Neural progenitor cell (in vitro differentiated cells): ENCODE measurements at regions not wholly inside any gene's neighbourhood (a gene's known extent, or its start where the extent isn't known, plus 50 kb on each side); places are given as distances from the start of the nearest gene placed in this dataset.

Experiments
- DNase-seq: peaks from one replicate; pipeline ENCODE4 v3.0.0-alpha.2; 2016; ENCODE audit warnings: low spot score
- H2AFZ ChIP-seq: fragments of 200-600 bp; sonication (generic); replicated peaks from 2 replicates; pipeline ENCODE4 v1.6.1; 2016; ENCODE audit warnings: antibody characterized with exemption
- H3F3A ChIP-seq: fragments of 200-600 bp; sonication (generic); 2 replicates; pipeline ENCODE4 v1.6.1; 2016; ENCODE audit warnings: antibody characterized with exemption, low read depth
- H3K27ac ChIP-seq: fragments of 200-600 bp; sonication (generic); 2 replicates; pipeline ENCODE4 v1.5.1; 2016; ENCODE audit warnings: mild to moderate bottlenecking
- H3K27me3 ChIP-seq: fragments of 200-600 bp; sonication (generic); 2 replicates; pipeline ENCODE4 v1.6.1; 2016; ENCODE audit warnings: mild to moderate bottlenecking, moderate library complexity
- H3K36me3 ChIP-seq: fragments of 200-600 bp; sonication (generic); 2 replicates; pipeline ENCODE4 v1.5.1; 2016
- H3K4me1 ChIP-seq: fragments of 200-600 bp; sonication (generic); 2 replicates; pipeline ENCODE4 v1.6.1; 2016; ENCODE audit warnings: mixed run types
- H3K4me2 ChIP-seq: fragments of 200-600 bp; sonication (generic); 2 replicates; pipeline ENCODE4 v1.6.1; 2016
- H3K4me3 ChIP-seq: fragments of 200-600 bp; sonication (generic); 2 replicates; pipeline ENCODE4 v1.5.1; 2016
- H3K79me2 ChIP-seq: fragments of 200-600 bp; sonication (generic); 2 replicates; pipeline ENCODE4 v1.6.1; 2016; ENCODE audit warnings: low read depth
- H3K9ac ChIP-seq: fragments of 200-600 bp; sonication (generic); 2 replicates; pipeline ENCODE4 v1.6.1; 2016
- H3K9me3 ChIP-seq: fragments of 200-600 bp; sonication (generic); 2 replicates; pipeline ENCODE4 v1.5.1; 2016; ENCODE audit warnings: low read depth
- H4K20me1 ChIP-seq: fragments of 200-600 bp; sonication (generic); 2 replicates; pipeline ENCODE4 v1.6.1; 2016; ENCODE audit warnings: low read depth
- H3K27ac Mint-ChIP-seq: 3 replicates; pipeline ENCODE4 v1.8.0; 2021; ENCODE audit warnings: mixed read lengths
- H3K27me3 Mint-ChIP-seq: 2 replicates; pipeline ENCODE4 v1.8.0; 2022; ENCODE audit warnings: low read depth, mild to moderate bottlenecking, inconsistent platforms, moderate library complexity, mixed read lengths; ENCODE audit not compliant: insufficient read depth
- H3K36me3 Mint-ChIP-seq: 3 replicates; pipeline ENCODE4 v1.8.0; 2021; ENCODE audit warnings: mixed read lengths
- H3K4me1 Mint-ChIP-seq: 3 replicates; pipeline ENCODE4 v1.8.0; 2021; ENCODE audit warnings: mixed read lengths
- H3K4me3 Mint-ChIP-seq: 3 replicates; pipeline ENCODE4 v1.8.0; 2021; ENCODE audit warnings: mild to moderate bottlenecking, moderate library complexity, mixed read lengths
- H3K9me3 Mint-ChIP-seq: 3 replicates; pipeline ENCODE4 v1.8.0; 2020; ENCODE audit warnings: mixed read lengths
- EZH2 ChIP-seq: fragments of 200-600 bp; sonication (generic); IDR thresholded peaks from 2 replicates; pipeline ENCODE4 v1.6.1; 2017; ENCODE audit warnings: antibody characterized with exemption, mild to moderate bottlenecking, moderate library complexity
- EZH2phosphoT487 ChIP-seq: fragments of 200-600 bp; sonication (generic); IDR thresholded peaks from 2 replicates; pipeline ENCODE4 v1.6.1; 2017; ENCODE audit warnings: antibody characterized with exemption
- TF ChIP-seq, protein P1 (sequence below): fragments of 200-600 bp; sonication (generic); IDR thresholded peaks from 2 replicates; pipeline ENCODE4 v1.5.1; 2017; ENCODE audit warnings: antibody characterized with exemption, mild to moderate bottlenecking

GRCh38 chr3:3739330-3740060, 59.7 kb upstream of the LRRN1 start:
- no peaks in the 10 kb centered on the region for H3F3A ChIP-seq
- H3K9me3 Mint-ChIP-seq: no peaks in the 10 kb centered on the region
- peaks cover 10% of the 10 kb centered on the region for H3K4me1 ChIP-seq
- peaks cover 6% of the 10 kb centered on the region for H3K27me3 Mint-ChIP-seq
- no peaks in the 10 kb centered on the region for H3K36me3 Mint-ChIP-seq
- no peaks in the 10 kb centered on the region for H3K36me3 ChIP-seq
- no peaks in the 10 kb centered on the region for H4K20me1 ChIP-seq
- DNase-seq: peak; percentile 35
- TF ChIP-seq, protein P1, sequence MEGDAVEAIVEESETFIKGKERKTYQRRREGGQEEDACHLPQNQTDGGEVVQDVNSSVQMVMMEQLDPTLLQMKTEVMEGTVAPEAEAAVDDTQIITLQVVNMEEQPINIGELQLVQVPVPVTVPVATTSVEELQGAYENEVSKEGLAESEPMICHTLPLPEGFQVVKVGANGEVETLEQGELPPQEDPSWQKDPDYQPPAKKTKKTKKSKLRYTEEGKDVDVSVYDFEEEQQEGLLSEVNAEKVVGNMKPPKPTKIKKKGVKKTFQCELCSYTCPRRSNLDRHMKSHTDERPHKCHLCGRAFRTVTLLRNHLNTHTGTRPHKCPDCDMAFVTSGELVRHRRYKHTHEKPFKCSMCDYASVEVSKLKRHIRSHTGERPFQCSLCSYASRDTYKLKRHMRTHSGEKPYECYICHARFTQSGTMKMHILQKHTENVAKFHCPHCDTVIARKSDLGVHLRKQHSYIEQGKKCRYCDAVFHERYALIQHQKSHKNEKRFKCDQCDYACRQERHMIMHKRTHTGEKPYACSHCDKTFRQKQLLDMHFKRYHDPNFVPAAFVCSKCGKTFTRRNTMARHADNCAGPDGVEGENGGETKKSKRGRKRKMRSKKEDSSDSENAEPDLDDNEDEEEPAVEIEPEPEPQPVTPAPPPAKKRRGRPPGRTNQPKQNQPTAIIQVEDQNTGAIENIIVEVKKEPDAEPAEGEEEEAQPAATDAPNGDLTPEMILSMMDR: no peak
- TF ChIP-seq EZH2: no peak
- no peaks in the 10 kb centered on the region for H3K79me2 ChIP-seq
- no peaks in the 10 kb centered on the region for H3K9me3 ChIP-seq
- H3K27me3 ChIP-seq: no peaks in the 10 kb centered on the region
- no peak overlapping the region for H3K4me3 ChIP-seq
- no peak overlapping the region for H3K27ac ChIP-seq
- H3K4me3 Mint-ChIP-seq: no peak overlapping the region
- H3K9ac ChIP-seq: no peak overlapping the region
- no peak overlapping the region for H2AFZ ChIP-seq
- no peak overlapping the region for H3K4me2 ChIP-seq
- peaks cover 28% of the 10 kb centered on the region for H3K4me1 Mint-ChIP-seq
- H3K27ac Mint-ChIP-seq: no peak overlapping the region

DNA sequence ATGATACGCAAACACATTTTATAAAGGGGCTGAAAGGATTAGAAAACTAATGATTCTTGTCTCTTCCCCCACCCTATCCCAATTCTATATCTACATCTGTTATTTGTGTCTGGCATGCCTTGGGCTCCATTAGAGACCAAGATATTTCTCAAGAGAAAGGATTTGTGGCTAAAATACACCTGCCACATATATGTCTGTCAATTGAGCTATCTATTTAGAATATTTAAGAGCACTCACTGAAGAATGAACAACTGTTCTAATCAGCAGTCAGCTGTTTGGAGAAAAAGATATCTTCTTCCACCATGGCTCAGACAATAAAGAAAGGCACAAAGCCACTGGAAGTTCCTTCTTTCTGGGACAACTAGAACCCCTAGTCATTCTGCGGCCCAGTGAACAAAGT, 61.7 kb upstream of the LRRN1 start:
- Histone ChIP-seq H3K9me3 (no peaks in the 10 kb centered on the region), H3F3A (no peaks in the 10 kb centered on the region), H3K27me3 (no peaks in the 10 kb centered on the region), H3K4me3 (no peak overlapping the region), H3K79me2 (no peaks in the 10 kb centered on the region), H3K27ac (no peak overlapping the region), H2AFZ (no peak overlapping the region), H3K4me2 (no peak overlapping the region), H3K36me3 (no peaks in the 10 kb centered on the region), H4K20me1 (no peaks in the 10 kb centered on the region), H3K9ac (no peak overlapping the region), H3K4me1 (peaks cover 10% of the 10 kb centered on the region)
- no peak for DNase-seq
- Mint-ChIP-seq H3K4me3 (no peak overlapping the region), H3K27me3 (peaks cover 2% of the 10 kb centered on the region), H3K4me1 (peaks cover 18% of the 10 kb centered on the region), H3K9me3 (no peaks in the 10 kb centered on the region), H3K36me3 (no peaks in the 10 kb centered on the region), H3K27ac (no peak overlapping the region)
- TF ChIP-seq EZH2: no peak

GRCh38 chr3:3735919-3736318, 63.3 kb upstream of the LRRN1 start:
- peaks cover 8% of the 10 kb centered on the region for H3K4me1 ChIP-seq

GRCh38 chr3:3734881-3735280, 64.3 kb upstream of the LRRN1 start:
- no peak overlapping the region for H3K4me2 ChIP-seq
- H3K9ac ChIP-seq: no peak overlapping the region
- no peaks in the 10 kb centered on the region for H4K20me1 ChIP-seq
- H3K4me1 ChIP-seq: peaks cover 8% of the 10 kb centered on the region
- no peak overlapping the region for H3K4me3 Mint-ChIP-seq
- H3K27ac ChIP-seq: no peak overlapping the region
- no peaks in the 10 kb centered on the region for H3K9me3 ChIP-seq
- no peaks in the 10 kb centered on the region for H3K36me3 Mint-ChIP-seq
- no peak overlapping the region for H3K27ac Mint-ChIP-seq
- peaks cover 2% of the 10 kb centered on the region for H3K27me3 Mint-ChIP-seq
- no peak overlapping the region for H2AFZ ChIP-seq
- H3K9me3 Mint-ChIP-seq: no peaks in the 10 kb centered on the region
- H3K27me3 ChIP-seq: no peaks in the 10 kb centered on the region
- TF ChIP-seq EZH2 (no peak), EZH2phosphoT487 (no peak)
- TF ChIP-seq, protein P1: no peak
- no peaks in the 10 kb centered on the region for H3K79me2 ChIP-seq
- DNase-seq: no peak
- H3F3A ChIP-seq: no peaks in the 10 kb centered on the region
- no peak overlapping the region for H3K4me3 ChIP-seq
- no peaks in the 10 kb centered on the region for H3K36me3 ChIP-seq
- peaks cover 10% of the 10 kb centered on the region for H3K4me1 Mint-ChIP-seq

More at GRCh38 chr3:3735919-3736318, 63.3 kb upstream of the LRRN1 start:
- Histone ChIP-seq H3K27ac (no peak overlapping the region), H3K9me3 (no peaks in the 10 kb centered on the region), H3K27me3 (no peaks in the 10 kb centered on the region), H2AFZ (no peak overlapping the region), H3K9ac (no peak overlapping the region), H3K4me2 (no peak overlapping the region), H3F3A (no peaks in the 10 kb centered on the region), H3K4me3 (no peak overlapping the region), H4K20me1 (no peaks in the 10 kb centered on the region), H3K36me3 (no peaks in the 10 kb centered on the region), H3K79me2 (no peaks in the 10 kb centered on the region)
- Mint-ChIP-seq H3K36me3 (no peaks in the 10 kb centered on the region), H3K4me1 (peaks cover 18% of the 10 kb centered on the region), H3K9me3 (no peaks in the 10 kb centered on the region), H3K27me3 (peaks cover 2% of the 10 kb centered on the region), H3K4me3 (no peak overlapping the region), H3K27ac (no peak overlapping the region)
- no peak for DNase-seq
- TF ChIP-seq, protein P1: no peak
- TF ChIP-seq EZH2phosphoT487: no peak
- no peak for TF ChIP-seq EZH2
